M059J (cell line): ENCODE measurements at regions not wholly inside any gene's neighbourhood (a gene's known extent, or its start where the extent isn't known, plus 50 kb on each side); places are given as distances from the start of the nearest gene placed in this dataset.
"Not testable (repeated sequence)": the region's sequence is repeated elsewhere in the genome, so short reads cannot be mapped to it uniquely, and the experiment has no call there.

Experiments used
- DNase-seq: peaks from one replicate; pipeline ENCODE4 v3.0.0-alpha.2; 2012; ENCODE audit warnings: low read depth

DNA sequence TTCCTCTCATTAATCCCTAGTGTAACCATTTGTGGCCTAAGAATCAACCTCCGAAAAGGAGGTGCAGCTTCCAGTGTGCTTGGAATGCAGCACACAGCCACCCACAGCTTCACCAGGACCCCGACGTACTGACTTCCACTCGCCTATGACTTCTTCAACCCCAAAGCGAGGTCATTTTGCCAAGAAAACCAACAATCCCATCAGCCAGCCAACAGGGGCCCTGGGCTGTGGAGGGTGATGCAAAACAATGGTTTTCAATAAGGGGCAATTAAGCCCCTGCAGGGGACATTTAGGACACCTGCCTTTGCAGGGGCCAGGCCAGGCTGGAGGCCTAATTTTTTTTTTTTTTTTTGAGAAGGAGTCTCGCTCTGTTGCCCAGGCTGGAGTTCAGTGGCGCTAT lies 158.1 kb upstream of the SKOR2 start:
- no peak for DNase-seq

DNA sequence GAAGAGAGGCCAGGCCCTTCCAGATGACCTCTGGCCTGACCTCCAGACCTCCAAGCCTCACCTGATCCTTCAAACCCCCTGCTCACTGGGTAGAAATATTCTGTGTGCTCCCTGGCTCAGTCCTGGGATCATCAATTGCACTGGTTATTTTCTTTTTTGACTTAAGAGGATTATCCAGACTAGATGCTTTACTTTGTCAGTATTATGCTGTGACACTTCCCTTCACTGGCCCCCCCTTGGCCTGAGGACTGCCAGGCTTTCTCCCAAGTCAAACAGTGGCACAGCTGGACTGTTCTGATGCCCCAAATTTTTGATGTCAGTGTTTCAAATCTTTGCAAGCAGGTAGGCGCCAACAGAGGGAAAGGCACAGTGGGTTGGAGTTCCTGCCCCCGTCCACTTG lies 156.3 kb upstream of the SKOR2 start:
- DNase-seq: no peak

DNA sequence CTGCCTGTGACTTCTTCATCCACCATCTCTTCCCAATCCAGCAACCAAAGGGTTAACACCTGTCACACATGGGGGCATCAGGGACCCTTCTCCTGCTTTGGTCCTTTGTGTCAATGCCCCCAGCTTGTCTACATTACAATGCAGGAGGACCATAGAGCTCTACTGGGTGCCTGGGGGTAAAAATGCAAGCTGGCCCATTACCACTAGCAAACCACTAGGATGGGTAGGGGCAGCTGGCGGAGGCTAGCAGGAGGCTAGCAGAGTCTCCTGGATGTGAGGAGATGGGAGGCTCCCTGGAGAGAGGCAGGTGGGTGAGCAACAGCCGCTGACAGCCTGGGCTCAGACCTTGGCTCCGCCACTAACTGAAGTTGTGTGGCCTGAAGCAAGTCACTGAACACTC lies 153.4 kb upstream of the SKOR2 start:
- no peak for DNase-seq

DNA sequence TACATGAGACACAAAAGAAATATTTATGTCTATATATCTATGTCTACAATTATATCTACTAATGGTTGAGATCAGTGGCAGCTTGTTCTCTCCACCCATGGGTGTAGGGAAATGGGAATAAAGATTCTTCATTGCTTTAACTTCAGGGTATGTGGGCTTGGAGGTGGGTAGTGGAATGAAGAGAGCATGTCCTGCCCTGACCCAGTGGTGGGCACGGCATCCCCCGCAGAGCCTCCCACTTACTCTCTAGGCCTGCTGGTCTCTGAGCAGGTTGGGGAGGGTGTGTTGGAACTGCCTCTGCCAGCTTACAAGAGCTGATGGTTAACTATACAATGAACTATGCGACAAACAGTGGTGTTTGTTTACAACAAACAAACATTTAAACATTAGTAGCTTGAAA lies 152.5 kb upstream of the SKOR2 start:
- no peak for DNase-seq

DNA sequence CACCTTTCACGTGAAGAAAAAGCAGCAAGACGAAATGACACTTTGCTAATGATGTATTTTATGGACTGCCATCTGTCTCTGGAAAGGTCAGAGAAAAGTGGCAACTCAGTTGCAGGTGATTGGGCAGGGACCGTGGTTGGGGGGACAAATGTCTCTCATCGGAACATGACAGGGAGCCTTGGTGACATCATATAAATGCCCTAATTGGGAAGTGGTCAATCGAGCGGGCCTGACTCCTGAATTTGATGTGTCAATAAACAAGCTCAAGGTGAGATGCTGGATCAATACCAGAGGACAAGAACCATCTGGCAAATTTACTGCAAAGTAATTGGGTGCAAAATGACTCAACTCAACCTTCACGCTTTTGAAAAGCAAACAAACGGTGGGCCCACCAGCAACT lies 151.9 kb upstream of the SKOR2 start:
- DNase-seq: no peak

DNA sequence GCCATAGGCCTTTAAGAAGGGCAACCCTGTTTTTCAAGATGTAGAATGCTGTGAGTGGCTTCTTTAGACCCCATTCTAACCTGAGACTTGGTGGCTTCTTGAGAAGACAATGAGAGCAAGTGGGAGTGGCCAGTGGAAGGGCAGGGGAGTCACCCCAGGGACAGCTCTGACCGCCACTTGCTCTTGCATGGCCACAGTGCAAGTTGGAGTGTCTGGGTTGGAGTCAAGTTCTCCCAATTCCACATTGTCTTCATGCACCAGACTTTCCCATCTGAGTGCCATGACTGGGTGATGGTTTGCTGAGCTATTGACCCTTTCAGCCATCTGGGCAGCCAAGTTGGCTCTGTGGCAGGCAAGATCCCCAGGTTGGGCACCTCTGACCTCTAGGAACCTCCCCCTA lies 148.0 kb upstream of the SKOR2 start:
- no peak for DNase-seq

DNA sequence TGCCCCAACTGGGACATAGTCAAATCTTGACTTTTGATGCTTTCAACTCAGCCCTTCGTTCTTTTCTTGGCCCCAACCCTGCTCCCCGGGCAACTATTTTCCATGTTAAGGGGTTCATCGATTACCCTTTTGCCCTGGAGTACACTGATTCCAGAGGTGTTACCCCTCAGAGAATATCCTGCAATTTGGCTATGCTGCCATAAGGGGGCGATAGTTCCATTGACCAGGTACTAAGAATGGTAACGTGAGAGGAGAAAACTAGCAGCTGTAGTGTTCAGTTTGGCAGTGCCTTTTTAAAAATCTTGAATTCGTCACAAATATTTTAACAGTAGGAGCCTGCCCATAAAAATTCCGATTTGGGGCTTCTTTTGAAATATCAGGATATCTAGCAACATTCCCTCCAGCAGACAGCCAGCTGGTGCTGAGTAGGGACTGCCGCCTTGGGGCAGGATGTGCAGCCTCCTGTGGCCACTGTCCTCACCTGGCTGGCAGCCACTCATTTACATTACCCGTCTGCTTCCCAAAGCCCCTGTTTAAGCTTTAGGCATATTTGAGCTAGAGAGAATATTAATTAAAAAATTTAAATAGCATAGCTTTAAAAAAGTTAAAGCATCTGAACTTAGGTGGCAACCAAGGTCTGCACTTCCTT lies 146.3 kb upstream of the SKOR2 start:
- DNase-seq: no peak

DNA sequence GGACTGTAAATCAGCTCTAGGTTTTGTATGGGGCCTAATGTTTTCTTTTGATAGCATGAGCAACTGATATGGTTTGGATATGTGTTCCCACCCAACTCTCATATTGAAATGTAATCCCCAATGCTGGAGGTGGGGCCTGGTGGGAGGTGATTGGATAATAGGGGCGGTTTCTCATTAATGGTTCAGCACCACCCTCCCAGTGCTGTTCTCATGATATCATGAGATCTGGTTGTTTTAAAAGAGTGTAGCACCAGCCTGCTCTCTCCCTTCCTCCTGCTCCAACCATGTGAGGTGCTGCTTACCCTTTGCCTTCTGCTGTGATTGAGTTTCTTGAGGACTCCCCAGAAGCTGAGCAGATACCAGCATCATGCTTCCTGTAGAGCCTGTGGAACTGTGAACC lies 140.2 kb upstream of the SKOR2 start:
- no peak for DNase-seq

DNA sequence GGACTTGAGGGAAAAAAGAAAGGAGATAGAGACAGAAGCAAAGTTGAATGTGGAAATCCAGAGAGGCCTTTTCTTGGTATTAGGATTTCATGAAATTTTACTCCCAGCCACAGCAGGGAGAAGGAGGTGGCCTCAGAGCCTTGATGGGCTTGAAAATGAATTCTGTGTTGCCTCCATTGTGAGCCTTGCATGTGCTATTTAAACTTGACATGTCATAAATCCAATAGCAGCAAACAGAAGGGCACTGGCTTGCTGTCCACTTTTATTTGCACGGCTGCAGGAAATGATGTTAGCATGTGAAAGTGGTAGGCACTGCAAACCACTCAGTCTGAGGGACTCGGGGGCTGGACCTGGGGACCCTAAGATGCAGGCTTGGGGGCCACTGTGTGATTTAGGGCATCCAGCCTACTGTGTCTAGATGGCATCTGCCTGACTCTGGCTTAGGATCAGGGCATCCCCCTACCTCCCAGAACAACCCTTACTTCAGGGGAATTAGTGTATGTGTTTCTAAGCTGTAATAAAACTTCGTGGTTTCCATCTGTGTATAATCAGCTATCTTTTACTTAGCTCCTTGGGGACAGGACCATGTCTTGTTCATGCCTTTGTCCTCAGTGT lies 139.1 kb upstream of the SKOR2 start:
- DNase-seq: no peak

DNA sequence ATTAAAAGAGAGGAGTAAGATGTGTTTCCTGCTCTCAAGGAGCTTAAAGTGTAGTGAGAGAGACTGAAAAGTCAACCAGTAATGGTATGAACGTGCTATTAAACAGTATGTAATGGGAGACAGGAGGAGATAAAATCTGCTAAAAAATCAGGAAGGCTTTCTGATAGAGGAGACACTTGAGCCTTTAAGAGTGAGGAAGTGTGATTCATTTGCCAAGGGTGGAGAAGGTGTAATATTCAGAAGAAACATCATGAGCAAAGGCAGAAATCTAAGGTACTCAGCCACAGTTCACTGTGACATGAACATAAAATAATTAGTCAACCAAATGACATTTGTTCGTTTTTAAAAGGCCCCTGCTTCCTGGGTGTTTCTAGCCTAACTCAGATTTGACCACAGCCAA lies 137.8 kb upstream of the SKOR2 start:
- no peak for DNase-seq

DNA sequence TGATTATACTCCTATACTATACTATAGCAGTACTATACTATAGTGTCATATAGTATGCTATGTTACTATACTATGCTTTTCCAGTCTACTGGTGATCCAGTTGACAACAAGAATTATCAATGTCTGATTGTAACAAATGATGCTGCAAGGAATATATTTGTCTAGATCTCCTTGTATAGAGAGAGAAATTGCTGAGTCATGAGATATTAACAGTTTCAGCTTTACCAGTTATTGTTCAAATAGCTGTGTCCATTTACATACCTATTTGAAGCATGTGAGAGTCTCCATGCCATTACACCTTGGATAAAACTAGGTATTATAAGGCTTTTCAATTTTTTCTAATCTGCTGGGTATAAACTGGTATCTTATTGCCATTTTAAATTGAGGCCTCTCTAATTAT lies 136.4 kb upstream of the SKOR2 start:
- DNase-seq: no peak

DNA sequence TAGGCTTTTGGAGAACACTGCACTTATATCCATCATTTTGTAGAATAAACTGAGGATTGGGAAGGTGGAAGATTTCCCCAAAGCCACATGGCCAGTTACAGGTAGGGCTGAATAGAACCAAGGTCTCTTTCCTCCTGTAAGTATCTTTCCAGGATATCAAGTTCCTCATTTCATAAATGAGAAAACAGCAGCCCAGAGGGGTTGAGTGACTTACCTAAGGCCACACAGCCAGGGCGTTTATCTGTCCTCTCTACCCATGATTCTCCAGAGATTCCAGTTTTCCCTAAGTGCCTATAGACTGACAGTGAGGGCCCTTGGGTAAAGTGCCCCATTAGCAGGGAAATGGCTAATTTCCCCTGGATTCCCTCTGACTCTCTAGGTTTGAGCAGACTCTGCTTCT lies 132.3 kb upstream of the SKOR2 start:
- no peak for DNase-seq

DNA sequence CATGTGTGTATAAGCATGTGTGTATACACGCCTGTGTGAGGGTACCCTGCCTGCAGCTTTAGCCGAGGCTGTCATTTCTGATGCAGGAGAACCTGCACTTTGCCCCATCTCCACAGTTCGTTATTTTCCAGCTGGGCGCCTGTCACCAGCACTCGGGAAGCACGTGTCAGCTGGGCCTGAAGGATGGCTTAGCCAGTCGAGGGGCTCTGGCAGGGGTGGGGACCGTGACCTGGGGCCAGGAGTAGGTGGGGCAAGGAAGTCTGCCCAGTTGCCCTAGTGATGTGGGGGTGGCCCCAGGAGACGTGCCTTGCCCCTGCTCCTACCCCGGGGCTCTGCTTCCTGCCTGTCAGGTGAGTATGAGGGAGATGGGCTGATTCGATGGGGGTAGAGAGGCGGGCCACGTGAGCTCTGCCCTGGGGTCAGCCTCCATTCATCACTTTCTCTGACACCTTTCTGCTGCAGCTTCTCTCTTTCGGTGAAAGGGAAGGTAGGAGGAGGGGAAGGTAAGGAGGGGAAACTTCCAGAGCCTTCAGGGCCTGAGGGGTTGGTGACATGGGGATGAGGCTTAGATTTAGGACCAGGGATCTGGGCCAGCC lies 130.6 kb upstream of the SKOR2 start:
- DNase-seq: no peak

DNA sequence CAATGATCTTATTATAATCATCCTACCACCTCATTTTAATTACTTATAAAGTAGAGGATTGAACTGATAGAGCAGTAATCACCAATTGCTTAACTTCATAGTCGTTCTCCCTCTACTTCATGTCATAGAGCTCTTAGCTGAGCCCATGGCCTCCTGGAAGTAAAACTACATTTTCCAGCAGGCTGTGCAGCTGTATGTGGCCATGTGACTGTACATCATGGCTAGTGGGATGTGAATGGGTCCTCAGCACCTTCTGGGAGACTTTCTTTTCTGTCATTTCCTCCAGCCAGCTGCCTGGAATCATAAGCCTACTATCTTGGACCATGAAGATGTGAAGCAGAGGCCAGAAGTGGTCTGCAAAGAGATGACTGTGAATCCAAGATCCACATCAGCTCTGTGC lies 128.7 kb upstream of the SKOR2 start:
- no peak for DNase-seq

DNA sequence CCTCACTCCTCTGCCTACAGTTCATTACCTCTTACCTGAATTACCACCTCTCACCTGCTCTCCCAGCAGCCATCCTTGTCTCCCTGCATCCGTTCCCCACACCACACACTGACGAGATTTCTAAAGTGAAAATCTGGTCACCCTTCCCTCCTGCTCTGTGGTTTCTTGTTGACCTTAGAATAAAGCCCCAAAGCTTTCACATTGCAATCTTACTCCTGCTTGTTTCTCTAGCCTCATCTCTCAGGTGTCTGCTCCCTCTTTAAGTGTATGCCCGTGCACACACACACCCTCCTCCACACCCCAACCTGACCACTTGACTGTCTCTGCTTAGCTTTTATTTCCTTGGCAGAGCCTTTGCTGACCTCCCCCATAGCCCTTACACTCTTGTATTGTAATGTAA lies 122.0 kb upstream of the SKOR2 start:
- no peak for DNase-seq

DNA sequence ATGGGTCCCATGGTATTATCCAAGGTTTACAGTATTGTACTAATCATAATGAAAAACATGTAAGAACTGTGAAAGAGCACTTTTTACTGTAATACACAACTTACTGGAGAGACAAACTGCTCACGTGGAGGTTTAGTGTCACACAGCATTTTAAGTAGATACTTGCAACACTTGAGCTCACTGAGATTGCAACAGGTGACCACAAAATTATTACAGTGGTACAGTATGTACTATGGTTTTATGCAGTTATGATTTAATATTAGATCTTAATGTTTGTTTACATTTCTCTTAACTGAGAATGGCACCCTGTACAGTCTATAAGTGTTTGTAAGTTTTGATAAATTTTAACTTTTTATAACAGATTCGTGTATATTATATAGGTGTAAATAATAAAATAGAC lies 118.6 kb upstream of the SKOR2 start:
- no peak for DNase-seq

DNA sequence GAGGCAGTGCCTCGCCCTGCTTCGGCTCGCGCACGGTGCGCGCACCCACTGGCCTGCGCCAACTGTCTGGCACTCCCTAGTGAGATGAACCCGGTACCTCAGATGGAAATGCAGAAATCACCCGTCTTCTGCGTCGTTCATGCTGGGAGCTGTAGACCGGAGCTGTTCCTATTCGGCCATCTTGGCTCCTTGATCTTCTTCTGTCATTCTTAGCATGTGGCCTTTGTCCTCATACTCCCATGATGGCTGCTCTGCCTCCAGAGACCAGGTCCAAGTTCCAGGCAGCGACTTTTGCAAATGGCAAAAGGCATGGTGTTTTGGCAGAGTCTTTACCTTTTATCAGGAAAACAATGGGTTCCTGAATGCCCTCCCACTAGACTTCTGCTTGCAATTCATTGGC lies 102.6 kb upstream of the SKOR2 start:
- DNase-seq: not testable (repeated sequence)

DNA sequence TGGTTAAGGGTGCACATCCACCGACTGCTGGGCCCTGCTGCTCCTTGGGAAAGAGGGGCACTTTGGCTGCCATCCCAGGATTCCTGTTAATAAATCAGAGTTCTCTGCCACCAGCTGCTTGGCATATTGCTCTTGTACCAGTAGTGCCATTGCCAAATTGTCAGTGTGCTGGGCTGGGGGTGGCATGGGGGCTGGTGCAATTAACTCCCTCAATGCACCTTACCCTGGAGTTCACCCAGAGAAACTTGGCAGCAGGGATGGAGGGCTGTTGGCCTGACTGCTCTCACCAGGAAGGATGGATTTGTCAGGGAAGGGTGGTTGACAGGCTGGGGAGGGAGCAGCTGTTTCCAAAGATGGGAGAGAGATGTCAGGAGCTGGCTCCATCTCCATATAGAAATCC lies 94.6 kb upstream of the SKOR2 start:
- no peak for DNase-seq

DNA sequence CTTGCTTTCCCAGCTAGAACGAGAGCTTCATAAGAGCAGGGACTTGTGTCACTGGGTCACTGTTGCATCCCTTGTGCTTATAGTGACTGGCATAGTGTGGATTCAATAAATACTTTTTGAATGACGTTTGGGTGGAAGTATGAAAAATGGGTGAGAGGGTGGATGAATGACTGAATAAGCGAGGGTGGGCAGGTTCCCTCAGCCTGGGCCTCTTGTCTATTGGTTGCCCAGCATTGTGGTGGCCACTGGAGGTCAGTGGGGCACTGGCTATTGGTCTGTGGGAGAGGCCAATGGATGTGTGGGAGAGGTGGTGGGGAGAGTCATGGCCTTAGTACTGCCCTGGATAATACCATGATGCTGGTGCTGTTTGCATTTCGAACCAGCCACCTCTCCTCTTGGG lies 93.8 kb upstream of the SKOR2 start:
- no peak for DNase-seq

DNA sequence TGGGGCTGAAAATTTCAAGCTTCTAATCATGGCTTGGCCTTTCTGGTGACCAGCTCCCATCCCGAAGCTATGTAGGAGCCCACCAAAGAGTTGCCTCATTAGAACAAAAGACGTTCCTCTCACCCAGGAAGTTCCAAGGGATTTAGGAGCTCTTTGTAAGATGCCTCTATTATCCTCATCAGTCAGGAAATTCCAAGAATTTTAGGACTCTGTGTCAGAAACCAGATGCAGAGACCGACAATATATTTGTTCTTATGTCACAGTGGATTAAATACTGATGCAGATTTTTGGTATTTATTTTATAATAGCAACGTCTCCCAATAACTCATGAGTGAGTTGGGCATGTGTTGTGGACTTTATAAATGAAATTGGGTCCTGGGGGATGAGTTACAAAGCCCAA lies 91.8 kb upstream of the SKOR2 start:
- DNase-seq: no peak

DNA sequence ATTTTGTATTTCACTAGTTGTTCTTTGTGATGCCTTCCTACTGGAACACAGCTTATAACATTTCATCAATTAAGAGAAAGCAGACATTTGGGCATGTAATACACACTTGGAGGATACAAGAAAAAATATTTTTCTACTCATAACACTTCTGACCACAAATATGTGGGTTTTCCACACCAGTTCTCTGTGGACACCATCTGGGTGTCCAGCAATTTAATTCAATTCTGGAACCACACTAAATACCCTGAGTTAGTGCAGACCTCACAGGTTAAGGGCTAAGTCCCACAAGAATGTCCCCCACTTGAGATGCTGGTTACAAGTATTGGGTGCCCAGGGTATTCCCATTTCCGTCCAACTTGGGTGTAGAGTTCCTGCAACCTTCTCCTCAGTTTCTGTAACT lies 91.1 kb upstream of the SKOR2 start:
- no peak for DNase-seq

DNA sequence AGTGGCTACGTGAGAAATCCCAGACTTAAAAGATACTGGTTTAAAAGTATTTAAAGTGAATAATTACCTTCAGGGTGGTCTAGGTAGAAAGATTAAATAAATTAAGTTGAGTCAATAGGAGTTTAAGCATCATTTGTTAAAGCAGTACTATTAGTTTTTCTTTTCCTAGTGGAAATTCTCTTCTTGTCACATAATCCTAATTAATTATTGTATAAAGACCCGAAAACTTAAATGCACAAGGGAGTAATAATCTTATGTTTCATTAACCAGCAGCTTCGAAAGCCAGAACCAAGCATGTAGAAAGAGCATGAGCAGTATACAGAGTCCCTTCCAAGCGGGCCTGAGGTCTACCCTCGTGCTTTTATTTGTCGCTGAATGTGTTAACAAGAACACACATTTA lies 90.2 kb upstream of the SKOR2 start:
- no peak for DNase-seq

DNA sequence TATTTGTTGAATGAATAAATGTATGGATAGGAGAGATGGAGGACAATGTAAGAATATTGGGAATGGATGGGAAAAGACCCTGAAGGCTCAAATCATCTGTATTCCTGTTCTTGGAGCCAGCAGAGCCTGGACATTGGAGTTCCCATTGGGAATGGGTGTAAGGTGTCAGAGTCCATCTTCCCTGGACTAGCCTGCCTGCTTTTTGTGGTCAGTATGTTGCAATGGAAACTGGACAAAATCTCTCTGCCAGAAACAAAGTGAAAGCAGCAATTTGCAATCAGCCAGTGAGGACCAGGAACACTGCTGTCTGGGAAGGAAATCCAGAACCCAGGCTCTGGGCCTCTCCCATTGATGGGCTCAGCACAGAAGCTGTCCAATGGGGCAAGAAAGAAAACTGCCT lies 83.5 kb upstream of the SKOR2 start:
- DNase-seq: no peak
